ENCODE measurements at regions not wholly inside any gene's neighbourhood (a gene's known extent, or its start where the extent isn't known, plus 50 kb on each side); places are given as distances from the start of the nearest gene placed in this dataset.
A peak's percentile ranks its signal among the peaks of the same experiment; 100 is the strongest.

DNA sequence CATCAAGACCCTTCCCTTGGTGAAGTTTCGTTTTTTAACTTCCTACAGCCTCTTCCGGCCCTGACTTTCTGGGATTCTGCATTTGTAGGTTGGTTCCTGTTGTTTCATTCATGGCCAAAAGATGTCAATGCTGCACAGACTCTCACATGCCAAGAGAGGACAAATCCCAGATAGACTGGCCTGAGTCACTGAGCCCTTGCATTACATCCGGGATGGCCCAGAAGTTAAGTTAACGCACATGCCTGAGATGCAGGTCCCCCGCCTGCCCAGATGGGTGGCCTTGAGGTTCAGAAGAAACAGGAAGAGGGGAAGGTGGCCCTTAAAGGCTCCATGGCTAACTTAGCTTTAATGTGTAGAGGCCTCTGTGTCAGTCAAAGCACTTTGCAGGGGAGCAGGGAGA, 51.6 kb upstream of the SRGAP3 start:
- intact Hi-C loops (cut with DNase I), result loop anchor here (2.0 to 10.0 kb wide), 6 partner anchors 229 to 329 kb away; no protein-coding TSS in a partner anchor
- WGBS, 2 donors, result 67 to 71% methylated on average over 5 of the region's 5 CpGs

DNA sequence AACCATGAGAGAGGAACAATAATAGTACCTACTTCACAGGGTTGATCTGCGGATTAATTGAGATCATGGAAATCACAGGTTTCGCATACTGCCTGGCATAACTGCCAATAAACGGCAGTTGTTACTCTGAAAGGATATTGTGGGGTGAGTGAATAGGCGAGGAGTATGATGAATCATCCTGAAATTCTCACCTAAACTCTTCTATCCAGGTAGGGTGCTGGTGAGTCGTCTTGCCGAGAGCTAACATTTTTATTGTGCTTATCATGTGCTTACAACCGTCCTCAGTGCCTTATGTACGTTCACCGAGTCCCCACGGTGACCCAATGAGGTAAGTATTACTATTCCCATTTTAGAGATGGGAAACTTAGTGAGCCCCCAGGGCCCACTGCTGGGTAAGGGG, 52.4 kb upstream of the SRGAP3 start:
- Histone ChIP-seq H3K27me3 (peaks cover 0 to 6% (median 0%) of the 10 kb centered on the region in 7 donors), H3K4me3 (no peak overlapping the region), H3K9me3 (no peaks in the 10 kb centered on the region), H3K27ac (no peak overlapping the region), H3K36me3 (no peaks in the 10 kb centered on the region), H3K4me1 (peaks cover 0 to 9% (median 5%) of the 10 kb centered on the region in 9 donors)
- WGBS, 2 donors, result 79 to 84% methylated on average over 10 of the region's 10 CpGs
- no peak for DNase-seq
- intact Hi-C loops (cut with DNase I), result loop anchor here (1.0 to 10.0 kb wide), 9 partner anchors 229 to 331 kb away; no protein-coding TSS in a partner anchor
- ATAC-seq, result peak in 1 of 8 donors; percentile 7
- TF ChIP-seq, protein P1, sequence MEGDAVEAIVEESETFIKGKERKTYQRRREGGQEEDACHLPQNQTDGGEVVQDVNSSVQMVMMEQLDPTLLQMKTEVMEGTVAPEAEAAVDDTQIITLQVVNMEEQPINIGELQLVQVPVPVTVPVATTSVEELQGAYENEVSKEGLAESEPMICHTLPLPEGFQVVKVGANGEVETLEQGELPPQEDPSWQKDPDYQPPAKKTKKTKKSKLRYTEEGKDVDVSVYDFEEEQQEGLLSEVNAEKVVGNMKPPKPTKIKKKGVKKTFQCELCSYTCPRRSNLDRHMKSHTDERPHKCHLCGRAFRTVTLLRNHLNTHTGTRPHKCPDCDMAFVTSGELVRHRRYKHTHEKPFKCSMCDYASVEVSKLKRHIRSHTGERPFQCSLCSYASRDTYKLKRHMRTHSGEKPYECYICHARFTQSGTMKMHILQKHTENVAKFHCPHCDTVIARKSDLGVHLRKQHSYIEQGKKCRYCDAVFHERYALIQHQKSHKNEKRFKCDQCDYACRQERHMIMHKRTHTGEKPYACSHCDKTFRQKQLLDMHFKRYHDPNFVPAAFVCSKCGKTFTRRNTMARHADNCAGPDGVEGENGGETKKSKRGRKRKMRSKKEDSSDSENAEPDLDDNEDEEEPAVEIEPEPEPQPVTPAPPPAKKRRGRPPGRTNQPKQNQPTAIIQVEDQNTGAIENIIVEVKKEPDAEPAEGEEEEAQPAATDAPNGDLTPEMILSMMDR (IDR thresholded peaks at IDR 0.05), result no peak

More for the DNA sequence above, 51.6 kb upstream of the SRGAP3 start:
- peaks cover 0 to 6% (median 0%) of the 10 kb centered on the region in 7 donors for H3K27me3 ChIP-seq
- DNase-seq (no peak), ATAC-seq (no peak)
- no peak overlapping the region for H3K27ac ChIP-seq
- H3K4me3 ChIP-seq, result no peak overlapping the region
- H3K9me3 ChIP-seq, result no peaks in the 10 kb centered on the region
- TF ChIP-seq, protein P1 (IDR thresholded peaks at IDR 0.05), result no peak
- H3K4me1 ChIP-seq, result peaks cover 0 to 9% (median 5%) of the 10 kb centered on the region in 9 donors
- H3K36me3 ChIP-seq, result no peaks in the 10 kb centered on the region

DNA sequence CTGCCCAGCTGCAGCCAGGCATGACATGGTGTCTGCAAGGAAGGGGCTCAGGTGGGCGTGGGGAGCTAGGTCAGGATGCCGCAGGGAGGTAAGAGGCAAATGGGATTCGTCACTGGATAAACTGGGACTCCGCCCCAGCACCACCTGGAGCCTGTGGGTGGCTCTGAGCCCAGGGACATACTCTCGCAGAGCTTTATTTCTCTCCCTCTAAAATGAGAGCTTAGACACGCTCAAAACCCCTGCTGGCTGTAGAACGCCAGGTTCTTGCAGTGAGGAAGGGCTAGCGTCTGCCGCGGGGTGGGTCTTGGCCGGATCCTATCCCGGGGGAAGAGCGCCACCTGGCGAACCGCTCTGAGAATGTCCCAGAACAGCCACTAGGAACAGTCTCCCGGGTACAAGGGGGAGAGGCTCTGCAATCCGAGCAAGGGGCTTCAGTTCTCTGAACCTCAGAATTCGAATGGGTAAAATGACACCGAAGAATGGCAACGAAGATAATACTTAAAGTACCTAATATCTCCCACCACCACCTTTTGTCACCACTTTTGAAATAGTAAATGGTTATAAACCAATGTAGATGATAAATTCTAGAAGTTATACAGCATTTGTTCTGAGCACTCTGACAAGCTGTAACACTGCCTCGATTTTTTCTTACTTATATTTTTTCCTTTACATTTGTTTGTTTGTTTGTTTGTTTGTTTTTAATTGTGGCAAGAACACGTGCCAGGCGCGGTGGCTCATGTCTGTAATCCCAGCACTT, 53.2 kb upstream of the SRGAP3 start:
- H3K4me3 ChIP-seq, result peak overlapping the region in 8 of 10 donors; percentile 15 to 52 (median 38)
- TF ChIP-seq, protein P1 (IDR thresholded peaks at IDR 0.05), result peak; percentile 77 to 95 (median 89)

DNA sequence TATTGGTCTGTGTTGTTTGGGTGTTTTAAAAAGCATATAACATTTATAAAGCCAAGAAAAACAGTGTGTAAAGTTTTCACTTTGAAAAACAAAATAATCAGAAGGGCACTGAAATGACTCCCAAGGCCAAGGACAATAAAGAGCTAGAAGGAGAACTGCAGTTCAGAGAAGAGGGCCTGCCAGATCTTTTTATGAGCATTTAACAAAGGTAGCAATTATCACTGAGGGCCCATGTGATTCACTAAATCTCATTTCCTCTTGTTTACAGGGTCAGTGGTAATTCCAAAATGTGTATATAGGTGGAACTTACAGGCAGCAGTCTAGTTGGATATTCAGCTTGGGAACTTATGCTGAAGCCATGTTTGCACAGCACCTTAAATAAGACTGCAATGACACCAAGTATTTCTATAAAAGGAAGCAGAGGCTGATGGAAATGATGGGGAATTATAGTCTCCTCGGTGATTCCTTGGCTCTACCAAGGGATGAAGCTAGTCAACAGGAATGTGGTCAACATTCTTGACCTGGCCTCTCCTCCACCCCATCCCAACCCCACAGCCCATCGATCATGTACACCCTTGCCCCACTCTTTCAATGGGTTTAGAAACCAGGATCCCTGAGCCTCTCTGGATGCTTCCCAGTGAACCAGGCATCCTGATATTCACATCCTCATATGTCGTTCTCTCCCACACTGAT, 54.4 kb upstream of the THUMPD3 start:
- no peaks in the 10 kb centered on the region for H3K9me3 ChIP-seq
- no peak for DNase-seq
- ATAC-seq, result no peak
- WGBS, 2 donors, result 87 to 94% methylated on average over 3 of the region's 3 CpGs
- TF ChIP-seq, protein P1 (IDR thresholded peaks at IDR 0.05), result no peak
- intact Hi-C loops (cut with DNase I), result loop anchor here in 2 of 10 donors (10.0 kb wide), 1 partner anchor 244 kb away; no protein-coding TSS in a partner anchor
- H3K4me1 ChIP-seq, result no peaks in the 10 kb centered on the region
- peaks cover 0 to 6% (median 0%) of the 10 kb centered on the region in 7 donors for H3K27me3 ChIP-seq
- no peaks in the 10 kb centered on the region for H3K36me3 ChIP-seq
- H3K4me3 ChIP-seq, result no peak overlapping the region
- H3K27ac ChIP-seq, result no peak overlapping the region

More for the DNA sequence above, 53.2 kb upstream of the SRGAP3 start:
- intact Hi-C loops (cut with DNase I), result loop anchor here (1.0 to 10.0 kb wide), 9 partner anchors 230 to 332 kb away; no protein-coding TSS in a partner anchor
- H3K9me3 ChIP-seq, result no peaks in the 10 kb centered on the region
- no peak overlapping the region for H3K27ac ChIP-seq
- ATAC-seq (peak; percentile 92 to 97 (median 94)), DNase-seq (peak; percentile 69 to 82)
- WGBS, 2 donors, result 15 to 16% methylated on average over 24 of the region's 24 CpGs
- no peaks in the 10 kb centered on the region for H3K36me3 ChIP-seq
- H3K27me3 ChIP-seq, result peaks cover 0 to 6% (median 0%) of the 10 kb centered on the region in 7 donors
- H3K4me1 ChIP-seq, result peaks cover 0 to 9% (median 5%) of the 10 kb centered on the region in 9 donors

All from heart right ventricle (tissue), 16 donors.